Prostate gland (tissue), 2 donors: ENCODE measurements at regions not wholly inside any gene's neighbourhood (a gene's known extent, or its start where the extent isn't known, plus 50 kb on each side); places are given as distances from the start of the nearest gene placed in this dataset.
"Not testable (repeated sequence)": the region's sequence is repeated elsewhere in the genome, so short reads cannot be mapped to it uniquely, and the experiment has no call there.

Experiments used
- DNase-seq: peaks from one replicate; pipeline ENCODE4 v3.0.0-alpha.2; 2019; ENCODE audit warnings: low spot score
- H3K27ac ChIP-seq, 2 donors: fragments of 200-600 bp; sonication (generic); 2 replicates each; pipeline ENCODE4 v1.5.1; 2017 to 2019
- H3K27me3 ChIP-seq: fragments of 200-600 bp; sonication (generic); replicated peaks from 2 replicates; pipeline ENCODE4 v1.5.1; 2019; ENCODE audit not compliant: insufficient read depth
- H3K36me3 ChIP-seq, 2 donors: fragments of 200-600 bp; sonication (generic); 1 replicate in 1 of 2; 2 replicates in 1 of 2; pipeline versions ENCODE4 v1.5.1 to v1.8.1; 2017 to 2019
- H3K4me1 ChIP-seq: fragments of 200-600 bp; sonication (generic); replicated peaks from 2 replicates; pipeline ENCODE4 v1.5.1; 2019
- H3K4me3 ChIP-seq, 2 donors: fragments of 200-600 bp; sonication (generic); 2 replicates each; pipeline ENCODE4 v1.5.1; 2017 to 2019
- H3K9me3 ChIP-seq: fragments of 200-600 bp; sonication (generic); 2 replicates; pipeline ENCODE4 v1.5.1; 2017
- POLR2A ChIP-seq: fragments of 450-650 bp; IDR thresholded peaks from one replicate; pipeline ENCODE4 v1.6.1; 2016; ENCODE audit warnings: antibody characterized with exemption, mild to moderate bottlenecking
- POLR2AphosphoS5 ChIP-seq: sonication (generic); formaldehyde crosslinking; IDR thresholded peaks from one replicate; pipeline ENCODE4 v1.6.1; 2017; ENCODE audit warnings: antibody characterized with exemption
- WGBS: methylation state at CpG from one replicate; pipeline ENCODE4 v1.1.5; 2018; 5-methylcytosine and 5-hydroxymethylcytosine counted together
- intact Hi-C: fragments of 100-400 bp; cut with DNase I; formaldehyde crosslinking; loops from one replicate; pipeline ENCODE4 v1.14.2; 2022
- TF ChIP-seq, protein P1 (sequence below), 4 experiments: fragments of 200-600 bp in 2 of 4; fragments of 450-650 bp in 2 of 4; sonication (generic) in 2 of 4; IDR thresholded peaks; 1 replicate in 3 of 4; 2 replicates in 1 of 4; pipeline ENCODE4 v1.5.1; 2016 to 2019; ENCODE audit warnings: antibody characterized with exemption in 4 of 4, mild to moderate bottlenecking in 2 of 4, moderate library complexity in 2 of 4

DNA sequence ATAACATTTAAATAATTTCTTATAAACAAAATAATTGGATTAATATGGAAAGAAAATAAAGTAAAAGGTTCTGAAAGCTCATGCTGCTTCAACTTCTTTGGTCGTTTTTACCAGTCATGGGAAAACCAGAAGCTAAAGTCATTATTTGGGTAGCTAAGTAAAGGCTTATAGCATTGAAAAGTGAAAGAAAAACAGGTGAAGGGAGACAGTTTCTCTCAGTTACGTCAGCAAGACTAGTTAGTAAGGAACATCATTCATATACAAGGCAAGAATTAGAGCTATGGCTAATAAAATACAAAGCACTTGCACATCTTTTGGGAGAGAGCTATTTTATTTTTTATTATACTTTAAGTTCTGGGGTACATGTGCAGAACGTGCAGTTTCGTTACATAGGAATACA lies 170.3 kb upstream of the SYT10 start:
- 89% methylated on average over 4 of the region's 4 CpGs for WGBS
- no peak for TF ChIP-seq POLR2A
- TF ChIP-seq, protein P1, sequence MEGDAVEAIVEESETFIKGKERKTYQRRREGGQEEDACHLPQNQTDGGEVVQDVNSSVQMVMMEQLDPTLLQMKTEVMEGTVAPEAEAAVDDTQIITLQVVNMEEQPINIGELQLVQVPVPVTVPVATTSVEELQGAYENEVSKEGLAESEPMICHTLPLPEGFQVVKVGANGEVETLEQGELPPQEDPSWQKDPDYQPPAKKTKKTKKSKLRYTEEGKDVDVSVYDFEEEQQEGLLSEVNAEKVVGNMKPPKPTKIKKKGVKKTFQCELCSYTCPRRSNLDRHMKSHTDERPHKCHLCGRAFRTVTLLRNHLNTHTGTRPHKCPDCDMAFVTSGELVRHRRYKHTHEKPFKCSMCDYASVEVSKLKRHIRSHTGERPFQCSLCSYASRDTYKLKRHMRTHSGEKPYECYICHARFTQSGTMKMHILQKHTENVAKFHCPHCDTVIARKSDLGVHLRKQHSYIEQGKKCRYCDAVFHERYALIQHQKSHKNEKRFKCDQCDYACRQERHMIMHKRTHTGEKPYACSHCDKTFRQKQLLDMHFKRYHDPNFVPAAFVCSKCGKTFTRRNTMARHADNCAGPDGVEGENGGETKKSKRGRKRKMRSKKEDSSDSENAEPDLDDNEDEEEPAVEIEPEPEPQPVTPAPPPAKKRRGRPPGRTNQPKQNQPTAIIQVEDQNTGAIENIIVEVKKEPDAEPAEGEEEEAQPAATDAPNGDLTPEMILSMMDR (IDR thresholded peaks at IDR 0.05), result no peak
- no peak for TF ChIP-seq POLR2AphosphoS5
- Histone ChIP-seq H3K9me3 (no peaks in the 10 kb centered on the region), H3K4me3 (no peak overlapping the region), H3K27ac (no peak overlapping the region), H3K27me3 (no peaks in the 10 kb centered on the region), H3K4me1 (no peaks in the 10 kb centered on the region), H3K36me3 (no peaks in the 10 kb centered on the region)
- intact Hi-C loops, result no loop called here
- no peak for DNase-seq

DNA sequence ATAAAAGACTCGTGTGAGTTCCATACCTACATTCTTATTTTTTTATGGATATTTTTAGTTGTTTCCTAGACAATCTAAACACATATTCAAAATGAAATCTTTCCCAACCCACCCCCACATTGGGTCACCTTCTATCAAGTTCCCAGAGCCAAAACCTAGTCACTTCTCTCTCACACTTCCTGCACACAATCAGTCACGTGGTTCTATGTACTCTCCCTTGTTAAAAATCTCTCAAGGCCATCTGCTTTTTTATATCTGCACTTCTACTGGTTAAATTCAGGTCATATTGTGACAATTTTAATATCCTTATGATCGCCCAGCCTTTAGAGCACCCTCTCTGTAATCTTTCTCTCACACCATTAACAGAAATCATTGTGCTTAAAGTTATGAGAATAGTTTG lies 175.0 kb upstream of the SYT10 start:
- H3K27me3 ChIP-seq, result no peaks in the 10 kb centered on the region
- no peaks in the 10 kb centered on the region for H3K36me3 ChIP-seq
- DNase-seq, result no peak
- H3K4me3 ChIP-seq, result no peak overlapping the region
- no peak for TF ChIP-seq POLR2AphosphoS5
- H3K9me3 ChIP-seq, result no peaks in the 10 kb centered on the region
- H3K27ac ChIP-seq, result no peak overlapping the region
- 69% methylated on average over 3 of the region's 3 CpGs for WGBS
- H3K4me1 ChIP-seq, result no peaks in the 10 kb centered on the region
- intact Hi-C loops, result no loop called here

- no peak overlapping the region for H3K4me3 ChIP-seq
- no peaks in the 10 kb centered on the region for H3K9me3 ChIP-seq
- no peaks in the 10 kb centered on the region for H3K27me3 ChIP-seq
- intact Hi-C loops, result no loop called here
- DNase-seq, result no peak
- no peak for TF ChIP-seq POLR2A
- TF ChIP-seq, protein P1 (IDR thresholded peaks at IDR 0.05), result no peak
- TF ChIP-seq POLR2AphosphoS5, result no peak
- no peaks in the 10 kb centered on the region for H3K36me3 ChIP-seq
- H3K4me1 ChIP-seq, result no peaks in the 10 kb centered on the region
- 69% methylated on average over 3 of the region's 3 CpGs for WGBS
- no peak overlapping the region for H3K27ac ChIP-seq
Observed at GRCh38 chr12:33617218-33617617, 177.6 kb upstream of the SYT10 start.

DNA sequence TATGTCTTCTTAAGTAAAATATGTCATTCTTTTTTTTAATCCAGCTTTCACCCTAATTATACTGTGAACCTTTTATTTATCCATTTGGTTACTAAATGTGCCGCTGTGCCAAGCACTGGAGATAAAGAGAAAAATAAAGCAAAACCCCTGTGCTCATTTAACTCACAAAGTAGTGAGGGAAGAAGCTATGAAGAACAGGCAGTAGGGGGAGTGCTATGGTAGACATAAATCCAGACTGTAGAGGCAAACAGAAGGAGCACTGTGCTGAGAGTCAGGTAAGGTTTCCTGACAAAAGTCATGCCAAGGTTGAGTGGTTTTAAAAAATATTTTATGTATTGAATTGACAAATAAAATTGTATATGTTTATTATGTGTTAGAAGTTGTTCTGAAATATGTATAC lies 188.5 kb upstream of the SYT10 start:
- 89% methylated on average over 1 of the region's 1 CpG for WGBS
- no peaks in the 10 kb centered on the region for H3K4me1 ChIP-seq
- no peak for DNase-seq
- intact Hi-C loops, result no loop called here
- H3K9me3 ChIP-seq, result no peaks in the 10 kb centered on the region
- no peaks in the 10 kb centered on the region for H3K27me3 ChIP-seq
- H3K4me3 ChIP-seq, result no peak overlapping the region
- no peak overlapping the region for H3K27ac ChIP-seq
- TF ChIP-seq POLR2A (no peak), POLR2AphosphoS5 (no peak)
- TF ChIP-seq, protein P1 (IDR thresholded peaks at IDR 0.05), result no peak
- H3K36me3 ChIP-seq, result no peaks in the 10 kb centered on the region

DNA sequence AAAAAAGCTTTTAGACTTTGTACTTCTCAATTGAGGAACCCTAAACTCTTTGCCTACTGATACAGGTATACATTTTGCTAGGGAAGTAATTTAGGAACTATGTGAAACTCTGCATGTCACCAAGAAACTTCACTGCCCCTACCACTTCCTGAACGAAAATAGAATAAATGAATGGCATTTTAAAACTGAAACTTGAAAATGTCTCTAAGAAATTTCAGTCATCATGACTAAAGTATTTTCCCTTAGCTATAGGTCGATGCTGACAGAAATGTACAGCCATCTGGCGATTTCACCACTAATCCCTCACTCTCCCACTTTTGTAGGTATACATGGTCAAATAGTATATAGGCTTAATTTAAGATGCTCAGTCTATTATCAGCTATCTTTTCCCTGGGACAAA lies 194.9 kb upstream of the SYT10 start:
- Histone ChIP-seq H3K4me1 (no peaks in the 10 kb centered on the region), H3K27ac (no peak overlapping the region), H3K9me3 (no peaks in the 10 kb centered on the region), H3K36me3 (no peaks in the 10 kb centered on the region), H3K4me3 (no peak overlapping the region), H3K27me3 (no peaks in the 10 kb centered on the region)
- no peak for DNase-seq
- intact Hi-C loops, result no loop called here
- TF ChIP-seq POLR2A (no peak), POLR2AphosphoS5 (no peak)
- TF ChIP-seq, protein P1 (IDR thresholded peaks at IDR 0.05), result no peak
- 88% methylated on average over 3 of the region's 3 CpGs for WGBS

DNA sequence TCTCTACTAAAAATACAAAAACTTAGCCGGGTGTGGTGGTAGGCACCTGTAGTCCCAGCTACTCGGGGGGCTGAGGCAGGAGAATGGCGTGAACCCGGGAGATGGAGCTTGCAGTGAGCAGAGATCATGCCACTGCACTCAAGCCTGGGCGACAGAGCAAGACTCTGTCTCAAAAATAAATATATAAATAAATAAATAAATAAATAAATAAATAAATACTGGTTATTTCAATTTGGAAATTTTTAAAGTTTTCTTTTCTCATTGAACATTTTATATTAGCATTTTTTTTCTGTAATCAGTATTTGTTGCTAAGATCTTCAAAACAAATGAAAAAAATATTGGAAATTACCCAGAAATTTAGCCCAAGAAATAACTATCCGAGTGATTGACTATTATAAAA lies 197.3 kb upstream of the SYT10 start:
- intact Hi-C loops, result not testable (repeated sequence)
- WGBS, result 94% methylated on average over 6 of the region's 6 CpGs

More for the DNA sequence above, 197.3 kb upstream of the SYT10 start:
- not testable (repeated sequence) for H3K4me3 ChIP-seq, DNase-seq, H3K9me3 ChIP-seq, H3K4me1 ChIP-seq, H3K36me3 ChIP-seq, H3K27me3 ChIP-seq, H3K27ac ChIP-seq
